Nucleus accumbens (tissue), 56 donors: ENCODE measurements at regions not wholly inside any gene's neighbourhood (a gene's known extent, or its start where the extent isn't known, plus 50 kb on each side); places are given as distances from the start of the nearest gene placed in this dataset.
"Not testable (repeated sequence)": the region's sequence is repeated elsewhere in the genome, so short reads cannot be mapped to it uniquely, and the experiment has no call there.

ENCODE experiments used
- DNase-seq, 56 donors: peaks; one replicate each; lab custom pipeline; 2025; lab: John Stamatoyannopoulos, UW

- DNase-seq: no peak
Observed at GRCh38 chr5:68818870-68819269, 274.9 kb upstream of the SLC30A5 start.

GRCh38 chr5:68821056-68821455 lies 272.8 kb upstream of the SLC30A5 start:
- DNase-seq: no peak

- DNase-seq: no peak
Observed at GRCh38 chr5:68822796-68823195, 271.0 kb upstream of the SLC30A5 start.

- DNase-seq: no peak
Observed at GRCh38 chr5:68823301-68823700, 270.5 kb upstream of the SLC30A5 start.

GRCh38 chr5:68830377-68830898 lies 263.4 kb upstream of the SLC30A5 start:
- DNase-seq: no peak

- DNase-seq: no peak
Observed at GRCh38 chr5:68834491-68834981, 259.3 kb upstream of the SLC30A5 start.

- no peak for DNase-seq
Observed at GRCh38 chr5:68838157-68838718, 255.6 kb upstream of the SLC30A5 start.

GRCh38 chr5:68839019-68839552 lies 254.7 kb upstream of the SLC30A5 start:
- DNase-seq: no peak

GRCh38 chr5:68843624-68844364 lies 250.0 kb upstream of the SLC30A5 start:
- no peak for DNase-seq

- DNase-seq: no peak
Observed at GRCh38 chr5:68845131-68845530, 248.7 kb upstream of the SLC30A5 start.

- no peak for DNase-seq
Observed at GRCh38 chr5:68846828-68847227, 247.0 kb upstream of the SLC30A5 start.

- no peak for DNase-seq
Observed at GRCh38 chr5:68848091-68848490, 245.7 kb upstream of the SLC30A5 start.

- DNase-seq: no peak
Observed at GRCh38 chr5:68849103-68849502, 244.7 kb upstream of the SLC30A5 start.

GRCh38 chr5:68849906-68850305 lies 243.9 kb upstream of the SLC30A5 start:
- DNase-seq: no peak

GRCh38 chr5:68861099-68861498 lies 232.7 kb upstream of the SLC30A5 start:
- DNase-seq: no peak

- DNase-seq: no peak
Observed at GRCh38 chr5:68862560-68862959, 231.3 kb upstream of the SLC30A5 start.

GRCh38 chr5:68865192-68865591 lies 228.6 kb upstream of the SLC30A5 start:
- not testable (repeated sequence) for DNase-seq

- DNase-seq: no peak
Observed at GRCh38 chr5:68872088-68872839, 221.6 kb upstream of the SLC30A5 start.

- DNase-seq: no peak
Observed at GRCh38 chr5:68873198-68873597, 220.6 kb upstream of the SLC30A5 start.

GRCh38 chr5:68875351-68875750 lies 218.5 kb upstream of the SLC30A5 start:
- DNase-seq: no peak

- no peak for DNase-seq
Observed at GRCh38 chr5:68883436-68883835, 210.4 kb upstream of the SLC30A5 start.
